ENCODE measurements at regions not wholly inside any gene's neighbourhood (a gene's known extent, or its start where the extent isn't known, plus 50 kb on each side); places are given as distances from the start of the nearest gene placed in this dataset.

DNA sequence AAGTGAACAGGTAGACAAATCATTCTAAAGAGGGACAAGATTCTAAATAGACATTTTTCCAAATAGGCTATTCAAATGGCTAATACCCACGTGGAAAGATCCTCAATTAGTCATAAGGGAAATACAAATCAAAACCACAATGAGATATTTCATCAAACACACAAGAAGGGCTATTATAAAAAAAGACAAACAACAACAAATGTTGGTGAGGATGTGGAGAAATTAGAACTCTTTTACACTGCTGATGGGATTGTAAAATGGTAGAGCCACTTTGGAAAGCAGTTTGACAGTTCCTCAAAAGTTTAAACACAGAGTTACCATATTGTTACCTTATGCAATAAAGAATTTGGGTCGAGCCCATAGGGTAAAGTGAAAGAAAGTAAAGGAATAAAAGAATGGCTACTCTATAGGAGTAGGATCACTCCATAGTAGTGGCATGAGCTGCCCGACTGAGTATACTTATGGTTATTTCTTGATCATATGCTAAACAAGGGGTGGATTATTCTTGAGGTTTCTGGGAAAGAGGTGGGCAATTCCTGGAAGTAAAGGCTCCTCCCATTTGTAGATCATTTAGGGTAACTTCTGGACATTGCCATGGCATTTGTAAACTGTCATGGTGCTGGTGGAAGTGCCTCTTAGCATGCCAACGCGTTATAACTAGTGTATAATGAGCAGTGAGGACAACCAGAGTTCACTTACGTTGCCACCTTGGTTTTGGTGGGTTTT lies 58.9 kb upstream of the FAM9C start:
- H3K9ac ChIP-seq (ENCODE audit: low read length): no peak overlapping the region
- RAD21 ChIA-PET (ENCODE audit: low non-redundant PET in 1 of 2, low total read pairs in 2 of 2, uncharacterized antibody in 2 of 2, unreplicated experiment in 2 of 2): interaction anchor here in 1 of 2 experiments (0.6 kb wide), 1 partner anchor 40 kb away, joined by 3 read pairs; no protein-coding TSS in a partner anchor
- TF ChIP-seq SIN3A (IDR thresholded peaks at IDR 0.05; ENCODE audit: low read depth) (no peak), CBX3 (IDR thresholded peaks at IDR 0.05; ENCODE audit: low read depth) (0 out of 2 replicates have a peak, but pooled peaks have one; percentile 1)
- no peaks in the 10 kb centered on the region for H3K9me2 ChIP-seq (ENCODE audit: insufficient read depth)
- no peak overlapping the region for H3K4me3 ChIP-seq (replicated peaks in 1 of 2; ENCODE audit: low read depth in 1 of 2, low read length in 2 of 2)
- DNase-seq (ENCODE audit: low read depth, low spot score) (no peak), ATAC-seq (no peak)
- H3K9me3 ChIP-seq (ENCODE audit: control insufficient read depth in 1 of 2, insufficient read depth in 1 of 2, low read depth in 1 of 2, low read length in 2 of 2): no peaks in the 10 kb centered on the region
- intact Hi-C loops (cut with micrococcal nuclease): loop anchor here (10.0 kb wide), 1 partner anchor 119 kb away; no protein-coding TSS in a partner anchor
- peak overlapping the region; percentile 45 for H2AFZ ChIP-seq (ENCODE audit: low read depth, low read length, poor library complexity, severe bottlenecking)
- no TSS peak for BruUV-seq (replicated peaks)
- POLR2A ChIA-PET: no interaction called here
- no peaks in the 10 kb centered on the region for H3K36me3 ChIP-seq (ENCODE audit: control insufficient read depth in 1 of 2, insufficient read depth in 2 of 2, low read length in 2 of 2)
- CTCF ChIA-PET: no interaction called here
- no peak overlapping the region for H3K27ac ChIP-seq (ENCODE audit: low read depth, low read length)
- H3K79me2 ChIP-seq (ENCODE audit: insufficient read depth, low read length): no peaks in the 10 kb centered on the region
- no peaks in the 10 kb centered on the region for H4K20me1 ChIP-seq (ENCODE audit: insufficient read depth)
- peaks cover 15 to 32% of the 10 kb centered on the region in 2 experiments for H3K4me1 ChIP-seq (ENCODE audit: control insufficient read depth in 1 of 2, insufficient read depth in 2 of 2, low read length in 2 of 2)
- no peak overlapping the region for H3K4me2 ChIP-seq (ENCODE audit: low read length)
- no peaks in the 10 kb centered on the region for H3K27me3 ChIP-seq (ENCODE audit: insufficient read depth, low read length)

DNA sequence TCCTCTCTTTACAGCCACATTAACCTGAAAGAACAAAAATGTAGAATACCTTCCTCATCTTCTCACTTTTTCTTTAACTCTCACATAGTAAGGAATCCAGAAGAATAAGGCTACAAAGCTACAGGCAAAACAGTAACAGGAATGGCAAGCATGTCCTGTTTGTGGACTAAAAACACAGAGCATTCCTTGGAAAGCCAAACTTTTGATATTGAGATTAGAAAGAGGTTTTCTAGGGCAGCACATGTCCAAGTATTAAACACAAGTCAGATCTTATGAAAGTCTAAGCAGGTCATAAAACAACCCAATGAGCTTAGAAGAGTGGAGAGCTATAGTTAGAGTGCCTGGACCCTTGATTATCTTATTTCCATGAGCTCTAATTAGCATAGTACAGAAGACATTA lies 58.2 kb upstream of the FAM9C start:
- H3K79me2 ChIP-seq (ENCODE audit: insufficient read depth, low read length): no peaks in the 10 kb centered on the region
- H3K27ac ChIP-seq (ENCODE audit: low read depth, low read length): no peak overlapping the region
- H3K9me2 ChIP-seq (ENCODE audit: insufficient read depth): no peaks in the 10 kb centered on the region
- H3K9ac ChIP-seq (ENCODE audit: low read length): no peak overlapping the region
- no peaks in the 10 kb centered on the region for H4K20me1 ChIP-seq (ENCODE audit: insufficient read depth)
- no peaks in the 10 kb centered on the region for H3K36me3 ChIP-seq (ENCODE audit: control insufficient read depth in 1 of 2, insufficient read depth in 2 of 2, low read length in 2 of 2)
- no peak for DNase-seq (ENCODE audit: low read depth, low spot score)
- BruUV-seq (replicated peaks): no TSS peak
- peak overlapping the region; percentile 20 for H2AFZ ChIP-seq (ENCODE audit: low read depth, low read length, poor library complexity, severe bottlenecking)
- intact Hi-C loops (cut with micrococcal nuclease): loop anchor here (10.0 kb wide), 1 partner anchor 118 kb away; no protein-coding TSS in a partner anchor
- peaks cover 15 to 32% of the 10 kb centered on the region in 2 experiments for H3K4me1 ChIP-seq (ENCODE audit: control insufficient read depth in 1 of 2, insufficient read depth in 2 of 2, low read length in 2 of 2)
- peak overlapping the region; percentile 72 for H3K4me2 ChIP-seq (ENCODE audit: low read length)
- ATAC-seq: no peak
- TF ChIP-seq RAD21 (IDR thresholded peaks at IDR 0.05; ENCODE audit: low read depth): no peak
- TF ChIP-seq JUND (IDR thresholded peaks at IDR 0.05): no peak
- TF ChIP-seq, protein P1, sequence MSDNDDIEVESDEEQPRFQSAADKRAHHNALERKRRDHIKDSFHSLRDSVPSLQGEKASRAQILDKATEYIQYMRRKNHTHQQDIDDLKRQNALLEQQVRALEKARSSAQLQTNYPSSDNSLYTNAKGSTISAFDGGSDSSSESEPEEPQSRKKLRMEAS (IDR thresholded peaks at IDR 0.05): no peak
- no peak for TF ChIP-seq ZNF274 (IDR thresholded peaks at IDR 0.05; ENCODE audit: low read depth, low read length)
- TF ChIP-seq CBX3 (IDR thresholded peaks at IDR 0.05; ENCODE audit: low read depth): no peak
- TF ChIP-seq TCF7L2 (IDR thresholded peaks at IDR 0.05; ENCODE audit: borderline replicate concordance, extremely low read depth, insufficient read depth, insufficient read length): no peak
- no peak for TF ChIP-seq FOSL1 (IDR thresholded peaks at IDR 0.05; ENCODE audit: low read depth)
- no peak for TF ChIP-seq SIN3A (IDR thresholded peaks at IDR 0.05; ENCODE audit: low read depth)
- TF ChIP-seq ELF1 (IDR thresholded peaks at IDR 0.05; ENCODE audit: borderline replicate concordance, low read depth): no peak
- no peak for TF ChIP-seq YY1 (IDR thresholded peaks at IDR 0.05; ENCODE audit: extremely low read depth, insufficient replicate concordance, low read depth, low read length)
- TF ChIP-seq, protein P2, sequence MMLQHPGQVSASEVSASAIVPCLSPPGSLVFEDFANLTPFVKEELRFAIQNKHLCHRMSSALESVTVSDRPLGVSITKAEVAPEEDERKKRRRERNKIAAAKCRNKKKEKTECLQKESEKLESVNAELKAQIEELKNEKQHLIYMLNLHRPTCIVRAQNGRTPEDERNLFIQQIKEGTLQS (IDR thresholded peaks at IDR 0.05): no peak
- no peak for TF ChIP-seq POLR2A (IDR thresholded peaks at IDR 0.05; ENCODE audit: borderline replicate concordance, extremely low read depth, insufficient read depth, insufficient read length)
- TF ChIP-seq ZFX (IDR thresholded peaks at IDR 0.05): no peak
- no peaks in the 10 kb centered on the region for H3K9me3 ChIP-seq (ENCODE audit: control insufficient read depth in 1 of 2, insufficient read depth in 1 of 2, low read depth in 1 of 2, low read length in 2 of 2)
- RAD21 ChIA-PET (ENCODE audit: low non-redundant PET in 1 of 2, low total read pairs in 2 of 2, uncharacterized antibody in 2 of 2, unreplicated experiment in 2 of 2): interaction anchor here in 1 of 2 experiments (0.6 kb wide), 1 partner anchor 40 kb away, joined by 3 read pairs; no protein-coding TSS in a partner anchor
- no peak overlapping the region for H3K4me3 ChIP-seq (replicated peaks in 1 of 2; ENCODE audit: low read depth in 1 of 2, low read length in 2 of 2)
- CTCF ChIA-PET: no interaction called here
- POLR2A ChIA-PET: no interaction called here
- H3K27me3 ChIP-seq (ENCODE audit: insufficient read depth, low read length): no peaks in the 10 kb centered on the region

Measured in HCT116 (cell line).